Colonic mucosa (tissue), 4 donors: ENCODE measurements at regions not wholly inside any gene's neighbourhood (a gene's known extent, or its start where the extent isn't known, plus 50 kb on each side); places are given as distances from the start of the nearest gene placed in this dataset.

ENCODE experiments used
- DNase-seq: peaks from one replicate; pipeline ENCODE4 v3.0.0-alpha.2; 2020
- H3K27ac ChIP-seq: fragments of 200-600 bp; one replicate; pipeline ENCODE4 v1.8.0; 2021
- H3K27me3 ChIP-seq: fragments of 200-600 bp; one replicate; pipeline ENCODE4 v1.8.0; 2021
- H3K36me3 ChIP-seq: fragments of 200-600 bp; one replicate; pipeline ENCODE4 v1.8.0; 2021
- H3K4me1 ChIP-seq: fragments of 200-600 bp; one replicate; pipeline ENCODE4 v1.8.0; 2021; ENCODE audit warnings: mild to moderate bottlenecking
- H3K4me3 ChIP-seq: fragments of 200-600 bp; one replicate; pipeline ENCODE4 v1.8.0; 2021
- H3K9ac ChIP-seq, 2 donors: one replicate each; pipeline ENCODE4 v1.7.0; 2013; ENCODE audit warnings: control low read depth in 2 of 2, low read depth in 2 of 2, low read length in 2 of 2
- H3K9me3 ChIP-seq: fragments of 200-600 bp; one replicate; pipeline ENCODE4 v1.8.0; 2021
- CTCF ChIP-seq: fragments of 200-600 bp; IDR thresholded peaks from one replicate; pipeline ENCODE4 v1.8.0; 2022; ENCODE audit warnings: antibody characterized with exemption, mild to moderate bottlenecking
- intact Hi-C: fragments of 100-400 bp; cut with DNase I; formaldehyde crosslinking; loops from one replicate; pipeline ENCODE4 v1.14.1; 2022
- donor health status: healthy.
- donor health status: DM: no; HTN: no; CAD: no.
- donor health status: DM: no; HTN: no; CAD: no.

- DNase-seq, result no peak
- Histone ChIP-seq H3K27ac (no peak overlapping the region), H3K4me1 (no peaks in the 10 kb centered on the region), H3K27me3 (no peaks in the 10 kb centered on the region), H3K9me3 (no peaks in the 10 kb centered on the region), H3K36me3 (no peaks in the 10 kb centered on the region), H3K9ac (no peak overlapping the region), H3K4me3 (no peak overlapping the region)
- TF ChIP-seq CTCF, result no peak
- intact Hi-C loops, result no loop called here
Measured at GRCh38 chr13:23953860-23954512, 56.7 kb upstream of the C1QTNF9B start.

- intact Hi-C loops, result no loop called here
- H3K36me3 ChIP-seq, result no peaks in the 10 kb centered on the region
- no peak overlapping the region for H3K4me3 ChIP-seq
- no peaks in the 10 kb centered on the region for H3K9me3 ChIP-seq
- H3K27me3 ChIP-seq, result no peaks in the 10 kb centered on the region
- TF ChIP-seq CTCF, result no peak
- H3K4me1 ChIP-seq, result no peaks in the 10 kb centered on the region
- H3K27ac ChIP-seq, result no peak overlapping the region
- DNase-seq, result no peak
- H3K9ac ChIP-seq, result no peak overlapping the region
Measured at GRCh38 chr13:23955064-23955463, 57.8 kb upstream of the C1QTNF9B start.

GRCh38 chr13:23956106-23956505 lies 58.8 kb upstream of the C1QTNF9B start:
- no peak overlapping the region for H3K27ac ChIP-seq
- DNase-seq, result peak; percentile 45
- intact Hi-C loops, result no loop called here
- no peak overlapping the region for H3K4me3 ChIP-seq
- no peak overlapping the region for H3K9ac ChIP-seq
- no peaks in the 10 kb centered on the region for H3K36me3 ChIP-seq
- no peaks in the 10 kb centered on the region for H3K9me3 ChIP-seq
- TF ChIP-seq CTCF, result no peak
- no peaks in the 10 kb centered on the region for H3K4me1 ChIP-seq
- H3K27me3 ChIP-seq, result no peaks in the 10 kb centered on the region

GRCh38 chr13:23957981-23958380 lies 60.7 kb upstream of the C1QTNF9B start:
- no peak for DNase-seq
- Histone ChIP-seq H3K27ac (no peak overlapping the region), H3K4me3 (no peak overlapping the region), H3K4me1 (no peaks in the 10 kb centered on the region), H3K9me3 (no peaks in the 10 kb centered on the region), H3K27me3 (no peaks in the 10 kb centered on the region), H3K9ac (no peak overlapping the region), H3K36me3 (no peaks in the 10 kb centered on the region)
- intact Hi-C loops, result no loop called here
- no peak for TF ChIP-seq CTCF

- intact Hi-C loops, result no loop called here
- Histone ChIP-seq H3K9ac (no peak overlapping the region), H3K9me3 (no peaks in the 10 kb centered on the region), H3K4me3 (no peak overlapping the region), H3K36me3 (no peaks in the 10 kb centered on the region), H3K27ac (no peak overlapping the region), H3K27me3 (no peaks in the 10 kb centered on the region), H3K4me1 (no peaks in the 10 kb centered on the region)
- no peak for DNase-seq
- no peak for TF ChIP-seq CTCF
Measured at GRCh38 chr13:23959231-23959862, 62.0 kb upstream of the C1QTNF9B start.
